Hematopoietic multipotent progenitor cell treated with erythropoietin and hydrocortisone succinate and interleukin-3 and kit ligand, for 17 days (in vitro differentiated cells): ENCODE measurements at regions not wholly inside any gene's neighbourhood (a gene's known extent, or its start where the extent isn't known, plus 50 kb on each side); places are given as distances from the start of the nearest gene placed in this dataset.

Source experiments
- DNase-seq: peaks from one replicate; pipeline ENCODE4 v3.0.0-alpha.2; 2015; ENCODE audit warnings: low spot score

DNA sequence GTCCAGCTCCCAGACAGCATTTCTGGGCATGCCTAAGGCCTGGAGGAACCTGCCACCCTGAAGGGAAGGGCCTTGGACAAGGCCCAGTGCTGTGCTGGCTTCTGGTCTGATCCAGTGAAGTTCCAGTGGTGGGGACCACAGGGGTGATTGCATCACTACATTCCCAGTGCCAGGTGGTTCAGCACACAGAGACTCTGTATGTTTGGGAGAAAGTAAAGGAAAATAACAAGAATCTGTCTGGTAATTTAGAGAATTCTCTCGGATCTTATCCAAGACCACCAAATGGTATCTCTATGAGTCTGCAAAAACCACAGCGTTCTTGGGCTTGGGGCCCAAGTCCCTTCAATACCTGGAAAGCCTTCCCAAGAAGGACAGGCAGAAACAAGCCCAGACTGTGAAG, 131.8 kb upstream of the MAD2L1 start:
- DNase-seq, result no peak

DNA sequence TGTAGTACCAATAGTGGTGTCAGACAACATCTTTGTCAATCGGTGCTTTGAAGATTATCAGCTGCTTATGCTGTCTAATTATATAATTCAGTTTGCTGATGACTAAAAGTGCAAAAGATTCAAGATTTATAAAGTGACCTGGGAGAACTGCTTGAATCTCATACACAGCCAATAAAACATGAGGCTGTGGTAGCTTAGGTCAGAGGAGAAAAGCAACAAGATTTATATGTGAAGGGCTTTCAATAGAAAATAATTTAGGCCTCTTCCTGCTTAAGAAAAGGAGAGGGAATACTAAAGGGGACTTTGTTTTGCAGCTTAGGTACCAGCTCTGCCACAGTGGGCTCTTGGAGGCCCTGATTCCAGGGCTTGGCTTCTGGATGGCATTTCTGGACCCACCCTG, 111.0 kb upstream of the MAD2L1 start:
- no peak for DNase-seq

DNA sequence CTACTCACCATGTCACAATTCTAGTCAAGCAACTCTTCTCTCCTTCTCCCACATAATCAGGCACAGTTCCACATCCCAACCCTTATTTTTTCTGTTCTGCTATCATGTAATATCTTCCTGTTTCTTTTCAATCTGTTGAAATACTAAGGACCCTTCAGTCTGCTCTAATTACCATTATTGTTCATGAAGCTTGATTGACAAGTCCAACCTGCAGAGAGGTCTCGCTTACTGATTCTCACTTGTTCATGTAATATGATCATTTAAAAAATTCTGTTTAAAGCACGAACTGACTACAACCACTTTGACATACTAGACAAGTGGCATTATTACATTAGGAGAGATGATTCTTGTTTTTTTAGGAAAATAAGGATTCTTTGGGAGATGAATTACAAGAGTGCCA, 108.6 kb upstream of the MAD2L1 start:
- no peak for DNase-seq

DNA sequence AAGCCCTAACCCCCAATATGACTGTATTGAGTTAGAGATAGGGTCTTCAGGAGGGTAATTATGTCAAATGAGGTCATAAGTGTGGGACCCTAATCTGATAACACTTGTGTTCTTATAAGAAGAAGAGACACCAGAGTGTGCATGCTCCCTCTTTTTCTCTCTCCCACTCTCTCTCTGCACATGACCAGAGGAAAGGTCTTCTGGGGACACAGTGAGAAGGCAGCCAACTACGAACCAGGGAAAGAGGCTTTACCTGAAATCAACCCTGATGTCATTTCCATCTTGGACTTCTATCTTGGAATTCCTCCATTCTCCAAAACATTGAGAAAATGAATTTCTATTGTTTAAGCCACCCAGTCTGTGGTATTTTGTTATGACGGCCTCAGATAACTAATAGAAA, 97.2 kb upstream of the MAD2L1 start:
- no peak for DNase-seq

DNA sequence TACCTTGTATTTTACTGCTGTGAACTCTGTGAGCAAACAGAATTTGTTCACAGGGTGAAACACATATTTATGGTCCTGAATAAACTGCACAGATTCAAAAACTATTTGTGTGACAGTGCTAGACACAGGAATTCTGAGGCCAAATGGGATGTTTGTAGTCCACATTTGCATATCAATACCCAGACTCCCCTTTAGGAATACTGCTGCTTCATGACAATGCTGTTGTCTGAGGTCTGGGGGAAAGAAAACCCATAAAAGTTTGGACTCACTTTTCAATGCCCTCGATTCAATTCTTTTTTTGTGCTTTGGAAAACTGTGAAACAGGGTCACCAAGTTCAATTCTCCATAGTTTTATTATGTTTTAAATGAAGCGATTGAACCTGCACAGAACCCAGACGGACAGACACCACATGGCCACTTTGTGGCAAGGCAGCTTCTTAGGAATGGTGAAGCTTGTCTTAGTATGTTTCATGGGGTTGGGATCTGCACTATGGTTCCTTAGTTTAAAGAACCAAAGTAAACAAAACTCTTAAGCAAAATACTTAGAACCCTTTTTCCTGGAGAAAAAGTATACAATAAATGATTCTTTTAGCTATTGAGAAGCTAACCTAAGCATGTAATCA, 92.3 kb upstream of the MAD2L1 start:
- DNase-seq, result no peak

DNA sequence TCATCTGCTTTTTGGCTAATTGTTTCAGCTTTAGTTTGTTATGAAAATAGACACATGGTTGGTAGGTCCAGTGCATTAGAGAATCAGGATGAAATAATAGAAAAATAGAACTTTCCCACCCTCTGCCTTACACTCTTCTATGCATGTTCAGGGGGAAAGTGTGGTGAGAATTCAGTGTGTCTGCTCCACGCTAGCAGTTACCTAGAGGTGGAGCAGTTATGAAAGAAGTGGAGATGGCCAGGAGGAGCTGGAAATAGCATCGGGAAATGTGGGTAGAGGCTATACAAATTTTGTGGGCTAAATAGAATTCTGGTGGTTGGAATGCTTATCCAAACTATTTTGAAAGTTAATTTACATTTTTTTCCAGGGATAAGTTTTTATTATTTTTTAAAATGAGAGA, 91.4 kb upstream of the MAD2L1 start:
- DNase-seq, result no peak

DNA sequence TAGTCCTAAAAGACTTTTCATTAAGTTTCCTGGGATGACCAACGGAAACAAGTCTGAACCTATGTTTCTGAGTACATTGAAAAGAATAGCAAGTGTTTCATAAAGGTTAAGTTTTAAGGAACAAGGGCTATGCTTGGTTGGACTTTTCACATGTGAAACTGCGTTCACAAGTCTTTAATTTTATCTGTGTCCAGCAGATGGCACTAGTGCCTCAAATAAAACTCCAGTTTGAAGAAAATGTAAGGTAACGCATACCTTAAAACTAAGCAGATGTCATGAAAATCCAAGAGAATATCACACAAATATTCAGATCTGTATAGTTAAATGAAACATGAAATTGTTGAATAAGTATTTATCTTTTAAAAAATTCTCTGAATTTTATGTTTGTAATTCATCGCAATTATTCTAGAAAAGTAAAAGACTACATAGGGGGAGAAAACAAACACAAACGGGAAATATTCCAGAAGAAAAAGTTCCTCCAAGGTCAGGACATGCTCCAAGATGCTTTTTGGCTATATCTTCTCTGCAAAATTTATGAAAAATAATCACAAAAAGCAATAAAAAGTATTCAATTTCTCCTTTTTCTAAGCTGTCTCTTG, 89.6 kb upstream of the MAD2L1 start:
- peak; percentile 48 for DNase-seq

DNA sequence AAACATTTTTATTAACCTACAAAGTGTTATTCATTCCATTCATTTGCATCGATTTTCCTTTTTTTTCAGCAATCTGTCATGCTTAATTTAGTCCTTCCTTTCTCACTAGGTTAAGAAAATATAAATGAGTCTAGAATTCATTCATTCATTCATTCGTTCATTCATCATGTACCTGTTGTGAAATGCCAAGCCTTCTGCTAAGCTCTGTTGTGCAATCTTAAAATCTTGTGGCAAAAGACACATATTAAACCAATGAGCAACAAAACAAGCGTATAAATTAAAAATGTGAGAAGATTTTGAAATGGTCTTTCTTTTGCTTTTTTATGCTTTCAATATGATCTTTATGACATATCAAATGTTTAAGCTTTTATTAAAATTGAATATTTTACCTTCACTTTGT, 88.6 kb upstream of the MAD2L1 start:
- DNase-seq, result no peak

DNA sequence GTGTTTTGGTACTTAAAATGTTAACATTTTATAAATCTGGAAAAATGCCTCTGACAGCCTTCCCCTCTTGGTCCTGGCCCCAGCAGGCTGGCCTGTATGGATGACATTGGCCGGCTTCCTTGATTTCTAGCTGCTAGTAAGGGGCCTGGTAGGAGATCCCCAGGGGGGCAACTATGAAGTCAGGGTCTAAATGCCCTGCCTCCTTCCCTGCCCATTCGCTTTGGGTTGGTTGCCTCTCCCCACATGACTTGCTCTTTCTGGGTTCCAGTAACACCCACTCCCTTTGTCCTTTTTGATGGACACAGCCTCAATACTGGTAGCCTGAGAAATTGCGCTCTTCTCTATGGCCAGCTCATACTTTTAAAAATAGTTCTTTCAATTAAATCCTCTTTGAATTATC, 78.0 kb upstream of the MAD2L1 start:
- no peak for DNase-seq

DNA sequence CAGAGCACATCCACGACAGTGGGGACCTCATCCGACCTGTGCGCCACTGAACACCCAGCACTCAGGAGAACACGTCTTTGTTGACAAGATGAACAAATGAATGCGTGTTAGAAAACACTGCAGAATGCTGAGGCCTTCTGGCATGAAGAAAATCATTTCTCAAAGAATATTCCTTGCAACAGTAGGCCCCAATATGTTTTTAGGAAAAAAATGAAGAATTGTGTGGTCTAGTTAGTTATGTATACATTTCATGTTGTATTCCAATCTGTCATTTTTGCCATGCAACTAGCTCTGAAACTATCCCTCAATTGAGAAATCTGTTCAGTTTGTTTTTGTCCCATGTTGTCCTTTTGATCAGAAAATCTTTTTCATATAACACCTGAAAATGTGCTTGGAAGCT, 77.4 kb upstream of the MAD2L1 start:
- DNase-seq, result no peak

DNA sequence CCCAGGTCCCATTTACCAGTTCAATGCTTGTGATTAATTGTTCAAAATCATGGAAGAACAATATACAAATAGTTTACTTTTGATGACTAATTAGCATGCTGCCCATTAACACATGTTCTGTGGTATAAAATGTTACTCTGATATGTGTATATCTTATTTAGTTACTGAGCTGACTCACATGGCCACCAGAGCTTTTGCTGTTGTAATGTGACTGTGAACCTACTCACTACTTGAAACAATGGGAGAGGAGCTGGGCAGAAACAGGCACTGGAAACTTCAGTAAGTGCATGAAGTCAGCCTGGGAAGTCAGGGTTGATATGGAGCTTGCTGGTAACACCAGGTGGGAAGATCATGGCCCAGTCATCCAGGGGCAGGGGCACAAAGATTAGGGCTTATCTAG, 72.7 kb upstream of the MAD2L1 start:
- DNase-seq, result no peak

DNA sequence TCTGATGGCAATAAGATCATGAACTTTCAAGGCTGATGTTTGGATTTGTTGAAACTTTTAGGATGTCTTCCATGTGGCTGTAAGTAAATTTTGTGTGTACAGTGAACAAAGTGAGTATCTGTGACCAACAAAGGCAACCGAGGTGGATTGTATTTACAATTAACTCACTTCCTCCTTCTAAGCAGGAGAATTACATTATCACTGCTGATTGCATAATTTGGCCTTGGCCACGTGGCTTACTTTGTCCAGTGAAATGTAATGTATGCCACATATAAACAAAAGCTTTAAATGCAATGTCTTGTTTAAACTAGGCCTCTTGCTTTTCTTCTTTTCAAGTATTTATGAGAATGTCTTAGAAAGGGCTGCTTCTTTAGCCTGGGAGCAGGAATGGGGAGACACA, 66.3 kb upstream of the MAD2L1 start:
- DNase-seq, result no peak

DNA sequence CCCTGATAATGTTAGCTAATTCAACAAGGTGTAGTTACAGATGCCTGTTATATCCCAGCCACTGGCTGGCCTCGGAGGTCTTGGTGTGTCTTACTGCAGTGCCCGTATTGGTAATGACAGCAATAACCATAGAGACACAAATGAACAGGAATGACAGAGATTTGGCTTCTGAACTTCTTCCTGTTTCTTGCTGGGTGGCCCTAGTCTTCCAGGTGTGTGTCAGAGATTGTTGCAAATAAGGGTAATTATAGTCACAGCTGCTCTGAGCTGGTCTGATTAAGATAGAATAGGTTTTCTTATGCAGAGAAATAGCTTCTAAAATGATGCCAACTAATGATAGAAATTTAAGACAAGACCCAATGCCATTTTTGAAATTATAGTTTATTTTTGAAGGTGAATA, 64.1 kb upstream of the MAD2L1 start:
- no peak for DNase-seq
